ENCODE measurements at regions not wholly inside any gene's neighbourhood (a gene's known extent, or its start where the extent isn't known, plus 50 kb on each side); places are given as distances from the start of the nearest gene placed in this dataset.

GRCh38 chr22:48098243-48098920, 1335.9 kb downstream of the TBC1D22A start:
- no peak for DNase-seq

- DNase-seq = no peak
These were observed 1335.3 kb downstream of the TBC1D22A start for GRCh38 chr22:48097723-48098122.

GRCh38 chr22:48096851-48097665, 1334.6 kb downstream of the TBC1D22A start:
- no peak for DNase-seq

GRCh38 chr22:48096411-48096810, 1334.0 kb downstream of the TBC1D22A start:
- DNase-seq = no peak

GRCh38 chr22:48093981-48094380, 1331.5 kb downstream of the TBC1D22A start:
- DNase-seq = no peak

GRCh38 chr22:48092866-48093265, 1330.4 kb downstream of the TBC1D22A start:
- no peak for DNase-seq

GRCh38 chr22:48091656-48092223, 1329.3 kb downstream of the TBC1D22A start:
- DNase-seq = no peak

GRCh38 chr22:48091060-48091650, 1328.7 kb downstream of the TBC1D22A start:
- no peak for DNase-seq

- DNase-seq = no peak
These were observed 1327.9 kb downstream of the TBC1D22A start for GRCh38 chr22:48090332-48090672.

GRCh38 chr22:48089601-48090331, 1327.3 kb downstream of the TBC1D22A start:
- no peak for DNase-seq

GRCh38 chr22:48088926-48089536, 1326.6 kb downstream of the TBC1D22A start:
- no peak for DNase-seq

- no peak for DNase-seq
These were observed 1325.8 kb downstream of the TBC1D22A start for GRCh38 chr22:48088251-48088650.

GRCh38 chr22:48085901-48086645, 1323.6 kb downstream of the TBC1D22A start:
- DNase-seq = no peak

GRCh38 chr22:48084729-48085050, 1322.2 kb downstream of the TBC1D22A start:
- no peak for DNase-seq

- no peak for DNase-seq
These were observed 1321.7 kb downstream of the TBC1D22A start for GRCh38 chr22:48084041-48084728.

GRCh38 chr22:48083502-48083901, 1321.1 kb downstream of the TBC1D22A start:
- DNase-seq = no peak

GRCh38 chr22:48082284-48082683, 1319.8 kb downstream of the TBC1D22A start:
- no peak for DNase-seq

GRCh38 chr22:48081281-48081680, 1318.8 kb downstream of the TBC1D22A start:
- no peak for DNase-seq

- no peak for DNase-seq
These were observed 1318.1 kb downstream of the TBC1D22A start for GRCh38 chr22:48080316-48081165.

All from dermis blood vessel endothelial cell (primary cell).